ENCODE measurements at regions not wholly inside any gene's neighbourhood (a gene's known extent, or its start where the extent isn't known, plus 50 kb on each side); places are given as distances from the start of the nearest gene placed in this dataset.

DNA sequence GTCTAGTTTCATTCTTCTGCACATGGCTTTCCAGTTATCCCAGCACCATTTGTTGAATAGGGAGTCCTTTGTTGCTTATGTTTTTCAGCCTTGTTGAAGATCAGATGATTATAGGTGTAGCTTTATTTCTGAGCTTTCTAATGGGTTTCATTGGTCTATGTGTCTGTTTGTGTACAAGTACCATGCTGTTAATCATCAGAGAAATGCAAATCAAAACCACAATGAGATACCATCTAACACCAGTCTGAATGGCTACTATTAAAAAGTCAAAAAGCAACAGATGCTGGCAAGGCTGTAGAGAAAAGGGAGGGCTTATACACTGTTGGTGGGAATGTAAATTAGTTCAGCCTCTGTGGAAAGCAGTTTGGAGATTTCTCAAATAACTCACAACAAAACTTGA, 321.5 kb upstream of the PTBP2 start:
- no peak overlapping the region for H3K27ac ChIP-seq
- DNase-seq, result no peak
- TF ChIP-seq POLR2A (IDR thresholded peaks at IDR 0.05), result no peak
- intact Hi-C loops (cut with DNase I), result no loop called here
- H3K4me1 ChIP-seq, result no peaks in the 10 kb centered on the region
- no peaks in the 10 kb centered on the region for H3K9me3 ChIP-seq
- no peaks in the 10 kb centered on the region for H3K36me3 ChIP-seq
- H3K4me3 ChIP-seq, result no peak overlapping the region
- no peaks in the 10 kb centered on the region for H3K27me3 ChIP-seq

DNA sequence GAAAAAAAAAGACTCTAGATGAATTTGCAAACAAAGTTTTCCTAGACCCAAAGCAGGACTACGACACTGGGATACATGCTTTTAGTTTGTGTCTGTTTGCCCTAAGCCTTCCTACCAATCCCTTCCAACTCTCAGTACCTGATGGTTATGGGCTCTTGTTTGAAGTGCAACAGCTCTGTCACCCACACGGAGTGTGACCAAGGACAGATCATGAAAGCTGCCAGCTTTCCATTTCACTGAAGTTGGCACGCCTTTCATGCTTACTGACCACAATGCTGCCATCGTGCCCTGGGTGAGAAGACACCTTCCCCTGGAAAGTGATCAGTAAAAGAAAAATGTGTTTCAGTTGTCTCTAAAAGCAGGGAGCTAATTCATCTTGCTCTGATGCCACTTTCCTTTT, 312.5 kb upstream of the PTBP2 start:
- 59 to 61% methylated on average over 4 of the region's 4 CpGs for WGBS, 2 donors
- intact Hi-C loops (cut with DNase I), result no loop called here
- Histone ChIP-seq H3K27me3 (no peaks in the 10 kb centered on the region), H3K36me3 (no peaks in the 10 kb centered on the region), H3K4me3 (no peak overlapping the region), H3K27ac (no peak overlapping the region), H3K9me3 (no peaks in the 10 kb centered on the region), H3K4me1 (peaks cover 0 to 8% (median 0%) of the 10 kb centered on the region in 3 donors)
- TF ChIP-seq POLR2A (IDR thresholded peaks at IDR 0.05), result no peak
- TF ChIP-seq, protein P1, sequence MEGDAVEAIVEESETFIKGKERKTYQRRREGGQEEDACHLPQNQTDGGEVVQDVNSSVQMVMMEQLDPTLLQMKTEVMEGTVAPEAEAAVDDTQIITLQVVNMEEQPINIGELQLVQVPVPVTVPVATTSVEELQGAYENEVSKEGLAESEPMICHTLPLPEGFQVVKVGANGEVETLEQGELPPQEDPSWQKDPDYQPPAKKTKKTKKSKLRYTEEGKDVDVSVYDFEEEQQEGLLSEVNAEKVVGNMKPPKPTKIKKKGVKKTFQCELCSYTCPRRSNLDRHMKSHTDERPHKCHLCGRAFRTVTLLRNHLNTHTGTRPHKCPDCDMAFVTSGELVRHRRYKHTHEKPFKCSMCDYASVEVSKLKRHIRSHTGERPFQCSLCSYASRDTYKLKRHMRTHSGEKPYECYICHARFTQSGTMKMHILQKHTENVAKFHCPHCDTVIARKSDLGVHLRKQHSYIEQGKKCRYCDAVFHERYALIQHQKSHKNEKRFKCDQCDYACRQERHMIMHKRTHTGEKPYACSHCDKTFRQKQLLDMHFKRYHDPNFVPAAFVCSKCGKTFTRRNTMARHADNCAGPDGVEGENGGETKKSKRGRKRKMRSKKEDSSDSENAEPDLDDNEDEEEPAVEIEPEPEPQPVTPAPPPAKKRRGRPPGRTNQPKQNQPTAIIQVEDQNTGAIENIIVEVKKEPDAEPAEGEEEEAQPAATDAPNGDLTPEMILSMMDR (IDR thresholded peaks at IDR 0.05), result no peak
- no peak for DNase-seq

DNA sequence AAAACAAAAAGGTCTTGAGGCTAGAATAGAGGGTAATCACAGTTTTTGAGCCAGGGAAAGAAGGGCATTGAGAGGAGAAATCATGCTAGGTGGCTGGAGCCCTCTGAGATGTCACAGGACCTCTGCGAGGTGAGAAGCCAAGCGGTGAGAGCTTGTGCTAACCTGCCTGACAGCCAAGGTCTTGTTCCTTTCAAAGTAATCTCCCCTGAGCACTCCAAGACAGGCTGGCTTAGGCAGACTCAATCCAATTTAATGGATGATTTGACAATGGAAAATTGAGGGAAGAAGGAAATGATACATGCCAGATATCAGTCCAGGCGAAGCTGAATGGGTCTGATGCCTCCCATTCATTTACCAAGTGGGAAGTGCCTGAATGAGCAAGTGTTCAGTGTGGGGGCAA, 311.9 kb upstream of the PTBP2 start:
- H3K4me3 ChIP-seq, result no peak overlapping the region
- DNase-seq, result no peak
- no peak overlapping the region for H3K27ac ChIP-seq
- H3K9me3 ChIP-seq, result no peaks in the 10 kb centered on the region
- no peaks in the 10 kb centered on the region for H3K36me3 ChIP-seq
- intact Hi-C loops (cut with DNase I), result no loop called here
- no peak for TF ChIP-seq POLR2A (IDR thresholded peaks at IDR 0.05)
- TF ChIP-seq, protein P1 (IDR thresholded peaks at IDR 0.05), result no peak
- H3K27me3 ChIP-seq, result no peaks in the 10 kb centered on the region
- 32 to 54% methylated on average over 3 of the region's 3 CpGs for WGBS, 2 donors
- peaks cover 0 to 8% (median 0%) of the 10 kb centered on the region in 3 donors for H3K4me1 ChIP-seq

DNA sequence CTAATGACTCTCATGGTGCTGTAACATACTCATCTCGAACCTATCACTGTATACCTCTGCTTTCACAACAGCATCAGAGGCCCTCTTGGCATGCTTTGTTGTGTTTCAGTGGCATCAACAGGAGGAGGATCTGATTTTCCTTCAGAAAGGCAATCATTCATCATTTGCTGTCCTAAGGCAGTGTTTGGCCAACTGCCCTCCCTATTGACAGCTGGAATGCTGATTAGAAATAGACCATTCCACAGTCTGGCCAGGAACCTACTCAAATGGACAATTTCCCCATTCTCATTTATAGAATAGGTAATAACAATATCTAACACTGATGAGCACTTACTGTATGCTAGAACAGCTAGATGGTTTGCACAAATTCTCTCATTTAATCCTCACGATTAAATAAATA, 310.6 kb upstream of the PTBP2 start:
- TF ChIP-seq, protein P1 (IDR thresholded peaks at IDR 0.05), result no peak
- no peak for TF ChIP-seq POLR2A (IDR thresholded peaks at IDR 0.05)
- Histone ChIP-seq H3K4me1 (peaks cover 0 to 17% (median 5%) of the 10 kb centered on the region in 3 donors), H3K9me3 (no peaks in the 10 kb centered on the region), H3K4me3 (no peak overlapping the region), H3K27ac (no peak overlapping the region), H3K27me3 (no peaks in the 10 kb centered on the region), H3K36me3 (no peaks in the 10 kb centered on the region)
- intact Hi-C loops (cut with DNase I), result no loop called here
- DNase-seq, result no peak
- WGBS, 2 donors, result 67 to 88% methylated on average over 2 of the region's 2 CpGs

DNA sequence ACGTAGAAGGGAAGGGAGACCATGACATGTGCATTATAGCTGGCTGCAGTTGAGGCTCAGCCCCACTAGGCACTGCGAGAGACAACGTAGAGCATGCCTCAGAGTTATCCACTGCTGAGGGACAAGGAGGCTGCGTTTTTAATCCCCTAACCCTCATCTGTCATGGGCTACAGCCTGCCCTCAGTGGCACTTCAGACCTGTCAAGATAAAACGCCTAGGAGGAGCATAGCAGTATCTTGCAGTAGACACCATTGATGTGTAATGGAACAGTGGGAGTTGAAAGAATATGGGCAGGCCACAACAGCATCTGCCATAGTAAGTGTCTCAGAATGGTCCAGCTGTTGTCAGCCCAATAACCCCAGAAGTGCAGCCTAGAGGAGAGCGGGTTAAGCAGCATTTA, 307.0 kb upstream of the PTBP2 start:
- Histone ChIP-seq H3K4me1 (peaks cover 4 to 49% (median 21%) of the 10 kb centered on the region in 3 donors), H3K27me3 (no peaks in the 10 kb centered on the region), H3K4me3 (no peak overlapping the region), H3K9me3 (no peaks in the 10 kb centered on the region), H3K27ac (no peak overlapping the region), H3K36me3 (no peaks in the 10 kb centered on the region)
- WGBS, 2 donors, result 77 to 85% methylated on average over 6 of the region's 6 CpGs
- DNase-seq, result no peak
- TF ChIP-seq, protein P1 (IDR thresholded peaks at IDR 0.05), result no peak
- TF ChIP-seq POLR2A (IDR thresholded peaks at IDR 0.05), result no peak
- intact Hi-C loops (cut with DNase I), result no loop called here

DNA sequence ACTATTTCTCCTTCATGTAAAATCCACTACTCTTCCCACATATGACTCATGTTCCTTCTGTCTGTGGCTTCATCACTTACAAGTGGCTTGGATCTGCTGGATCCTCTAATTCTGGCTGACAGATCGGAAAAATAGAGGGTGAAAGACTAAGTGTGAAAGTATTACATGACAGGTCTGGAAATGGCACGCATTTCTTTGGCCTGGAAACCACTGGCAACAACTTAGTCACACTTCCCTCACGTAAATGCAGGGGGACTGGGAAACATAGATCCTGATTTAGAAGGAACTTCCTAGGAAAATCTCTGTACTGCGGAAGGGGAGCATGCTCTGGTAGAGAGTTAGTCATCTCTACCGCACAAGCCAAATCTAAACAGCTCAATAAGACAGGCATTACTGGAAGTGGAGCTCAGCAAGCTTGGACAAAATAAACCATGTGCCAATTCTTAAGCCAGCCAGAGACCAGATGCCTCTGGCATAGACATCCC, 305.4 kb upstream of the PTBP2 start:
- intact Hi-C loops (cut with DNase I), result no loop called here
- H3K9me3 ChIP-seq, result no peaks in the 10 kb centered on the region
- DNase-seq, result no peak
- peaks cover 4 to 49% (median 21%) of the 10 kb centered on the region in 3 donors for H3K4me1 ChIP-seq
- 13 to 14% methylated on average over 5 of the region's 5 CpGs for WGBS, 2 donors
- no peaks in the 10 kb centered on the region for H3K27me3 ChIP-seq
- peak overlapping the region; percentile 15 to 79 (median 50) for H3K27ac ChIP-seq
- H3K36me3 ChIP-seq, result no peaks in the 10 kb centered on the region
- peak overlapping the region in 1 of 4 donors; percentile 30 for H3K4me3 ChIP-seq
- TF ChIP-seq, protein P1 (IDR thresholded peaks at IDR 0.05), result no peak
- TF ChIP-seq POLR2A (IDR thresholded peaks at IDR 0.05), result no peak
